ENCODE measurements at regions not wholly inside any gene's neighbourhood (a gene's known extent, or its start where the extent isn't known, plus 50 kb on each side); places are given as distances from the start of the nearest gene placed in this dataset.
"Not testable (repeated sequence)": the region's sequence is repeated elsewhere in the genome, so short reads cannot be mapped to it uniquely, and the experiment has no call there.

DNA sequence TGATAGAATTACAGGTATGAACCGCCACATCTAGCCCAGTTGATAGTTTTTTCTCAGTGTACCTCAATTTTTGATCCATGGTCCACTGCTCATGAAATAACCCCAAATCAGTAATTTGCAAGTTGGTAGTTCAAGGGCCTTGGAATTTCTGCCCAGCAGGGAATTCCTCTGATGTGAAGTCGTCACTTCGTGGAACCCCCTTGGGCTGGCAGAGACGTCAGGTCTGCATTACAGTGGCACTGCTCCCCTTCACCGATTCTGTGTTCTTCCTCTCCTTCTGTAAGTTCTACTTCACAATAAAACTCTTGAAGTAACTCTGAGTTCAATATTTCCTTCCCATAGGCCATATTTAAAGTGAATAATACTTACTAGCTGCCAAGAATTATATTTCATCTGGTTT is 881.0 kb downstream of the OTOL1 start:
- FAIRE-seq (no peak), DNase-seq (ENCODE audit: low spot score) (no peak)

DNA sequence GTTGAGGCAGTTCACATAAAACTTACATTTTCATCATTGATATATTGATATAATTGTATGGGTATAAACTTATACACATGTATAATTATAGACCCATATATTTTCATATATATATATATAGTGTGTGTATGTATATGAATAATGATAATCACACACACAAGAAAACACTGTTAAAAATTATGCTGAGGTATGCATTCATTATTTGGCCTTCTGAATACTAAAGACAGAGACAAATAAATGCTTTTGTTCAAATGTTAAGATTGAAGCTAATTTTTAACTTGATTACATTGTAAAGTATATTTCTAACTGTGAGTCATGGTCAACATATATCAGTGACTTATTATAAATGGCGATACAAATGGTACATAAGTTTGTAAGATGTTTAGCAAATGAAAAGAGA is 888.8 kb downstream of the OTOL1 start:
- no peak for FAIRE-seq
- no peak for DNase-seq (ENCODE audit: low spot score)

DNA sequence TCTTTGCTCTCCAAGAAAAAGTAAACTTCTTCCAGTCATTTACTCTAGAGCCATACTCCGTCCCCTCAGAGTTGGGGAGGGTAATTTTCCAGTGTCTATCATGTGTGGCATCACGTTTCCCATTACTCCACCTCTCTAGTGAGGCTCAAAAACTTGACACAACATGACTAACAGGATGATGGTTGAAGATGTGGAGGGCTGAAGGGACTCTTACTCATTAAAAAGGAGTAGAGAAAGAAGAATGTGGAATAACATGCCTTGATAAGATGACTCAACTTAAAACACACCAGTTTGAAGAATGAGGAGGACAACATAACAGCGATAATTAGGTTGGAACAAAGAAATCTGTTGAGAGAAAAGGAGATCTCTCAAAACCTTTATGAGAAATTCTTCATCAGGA is 894.3 kb downstream of the OTOL1 start:
- peak; percentile 26 for DNase-seq (ENCODE audit: low spot score)
- FAIRE-seq = no peak

DNA sequence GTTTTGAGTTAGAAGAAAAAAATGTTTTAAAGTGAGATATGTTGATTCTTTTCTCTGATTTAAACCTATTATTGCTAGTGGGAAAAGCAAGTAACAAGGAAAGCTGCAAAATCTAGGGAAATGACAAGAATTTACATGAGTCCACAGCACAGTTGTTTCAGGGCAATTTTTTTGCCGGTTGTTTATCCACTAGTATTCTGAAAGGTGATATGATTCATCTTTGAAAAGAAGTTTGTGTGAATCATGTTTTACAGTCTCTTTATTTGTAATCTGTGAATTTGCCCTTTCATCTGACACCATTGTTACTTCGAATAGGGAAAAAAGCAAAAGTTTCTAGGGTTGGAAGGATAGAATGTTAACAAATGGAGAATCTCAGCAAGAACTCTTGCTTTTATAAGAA is 894.7 kb downstream of the OTOL1 start:
- DNase-seq (ENCODE audit: low spot score) (peak; percentile 5), FAIRE-seq (no peak)

DNA sequence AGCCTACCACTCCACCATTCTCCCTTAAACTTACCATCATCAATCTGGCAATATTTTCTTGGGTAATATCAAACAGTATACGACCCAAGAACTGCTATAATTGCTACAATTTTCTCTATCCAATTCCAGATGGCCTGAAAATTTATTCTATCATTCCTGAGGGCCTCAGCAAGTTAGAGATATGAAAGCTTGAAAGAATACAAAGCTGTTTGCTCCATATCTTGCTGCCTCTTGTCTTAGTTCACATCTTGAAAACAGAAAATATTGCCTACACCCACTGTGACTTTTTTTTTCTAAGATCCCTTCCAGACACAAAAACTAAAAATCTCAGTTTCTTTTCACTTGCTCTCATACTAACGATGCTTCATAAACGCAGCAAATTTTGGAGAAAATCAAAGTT is 898.9 kb downstream of the OTOL1 start:
- no peak for DNase-seq (ENCODE audit: low spot score)
- FAIRE-seq = no peak

DNA sequence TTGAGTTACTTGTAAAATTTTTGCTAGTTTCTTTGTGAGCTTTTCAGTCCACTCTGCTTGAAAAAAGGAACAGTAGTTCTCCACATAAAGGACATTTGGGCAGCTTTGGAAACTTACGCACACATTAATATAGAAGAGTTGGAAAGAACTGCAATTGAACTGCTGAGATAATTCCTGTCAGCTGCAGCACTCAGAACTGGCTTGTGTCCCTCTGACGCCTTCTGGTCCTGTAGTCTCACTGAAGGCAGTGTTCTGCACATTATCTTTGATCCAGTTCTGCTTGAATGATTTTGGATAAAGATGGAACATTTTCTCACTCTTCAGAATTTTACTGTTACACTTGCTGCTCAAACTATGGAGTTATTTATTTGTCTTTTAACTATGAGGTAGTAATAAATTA is 901.9 kb downstream of the OTOL1 start:
- FAIRE-seq = no peak
- no peak for DNase-seq (ENCODE audit: low spot score)

DNA sequence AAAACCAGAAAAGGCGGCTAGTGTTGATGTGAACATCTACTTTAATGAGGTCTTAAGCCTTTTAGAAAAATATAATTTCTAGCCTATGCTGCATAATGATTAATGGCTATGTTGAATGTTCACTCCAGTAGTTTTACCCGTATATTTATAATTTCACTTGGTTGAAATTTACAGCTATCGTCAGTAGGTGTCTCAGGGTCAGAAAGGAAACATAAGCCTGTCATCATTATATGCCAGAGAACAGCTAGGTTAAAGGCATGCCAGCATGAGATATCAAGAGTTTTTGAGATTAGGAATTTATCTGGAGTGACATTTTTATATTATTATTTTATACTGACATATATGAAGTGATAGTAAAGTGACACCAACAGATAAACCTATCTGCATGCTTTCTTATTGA is 904.1 kb downstream of the OTOL1 start:
- no peak for DNase-seq (ENCODE audit: low spot score)
- no peak for FAIRE-seq

DNA sequence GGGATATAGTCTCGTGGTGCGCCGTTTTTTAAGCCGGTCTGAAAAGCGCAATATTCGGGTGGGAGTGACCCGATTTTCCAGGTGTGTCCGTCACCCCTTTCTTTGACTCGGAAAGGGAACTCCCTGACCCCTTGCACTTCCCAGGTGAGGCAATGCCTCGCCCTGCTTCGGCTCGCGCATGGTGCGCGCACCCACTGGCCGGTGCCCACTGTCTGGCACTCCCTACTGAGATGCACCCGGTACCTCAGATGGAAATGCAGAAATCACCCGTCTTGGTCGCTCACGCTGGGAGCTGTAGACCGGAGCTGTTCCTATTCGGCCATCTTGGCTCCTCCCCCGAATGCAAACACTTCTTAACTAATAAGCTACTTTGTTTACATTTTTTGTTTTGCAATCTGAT is 914.9 kb downstream of the OTOL1 start:
- DNase-seq (ENCODE audit: low spot score); FAIRE-seq: not testable (repeated sequence)

DNA sequence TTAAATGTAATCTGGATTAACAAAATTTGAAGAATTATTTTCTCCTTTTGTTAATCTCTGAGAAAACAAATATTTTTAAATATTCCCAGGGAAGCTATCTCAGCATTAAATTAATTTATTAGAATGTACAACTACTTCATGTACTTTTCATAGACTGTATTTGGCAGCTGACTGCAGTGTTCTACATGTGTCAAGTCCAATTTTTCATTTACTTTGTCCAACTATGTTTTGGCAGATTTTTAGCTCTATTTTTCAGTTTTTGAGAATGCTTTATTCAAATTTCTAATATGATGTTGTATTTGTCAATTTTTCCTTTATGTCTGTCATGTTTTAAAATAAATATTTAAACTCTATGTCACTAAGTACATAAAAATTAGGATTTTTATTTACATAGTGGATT is 925.1 kb downstream of the OTOL1 start:
- DNase-seq (ENCODE audit: low spot score) = no peak
- no peak for FAIRE-seq

DNA sequence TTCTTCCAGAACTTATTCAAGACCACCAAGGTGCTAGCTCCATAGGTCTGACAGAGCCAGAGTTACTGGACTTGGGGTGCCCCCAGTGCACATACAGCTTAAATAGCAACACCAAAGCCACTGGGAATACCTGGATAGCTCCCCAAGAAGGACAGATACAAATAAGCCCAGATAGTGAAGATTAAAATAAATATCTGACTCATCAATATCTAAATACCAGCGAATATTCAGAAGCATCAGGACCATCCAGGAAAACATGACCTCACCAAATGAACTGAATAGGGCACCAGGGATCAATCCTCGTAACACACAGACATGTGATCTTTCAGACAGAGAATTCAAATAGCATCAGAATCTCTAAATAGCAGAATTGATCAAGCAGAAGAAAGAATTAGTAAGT is 931.6 kb downstream of the OTOL1 start:
- DNase-seq (ENCODE audit: low spot score) (no peak), FAIRE-seq (no peak)

DNA sequence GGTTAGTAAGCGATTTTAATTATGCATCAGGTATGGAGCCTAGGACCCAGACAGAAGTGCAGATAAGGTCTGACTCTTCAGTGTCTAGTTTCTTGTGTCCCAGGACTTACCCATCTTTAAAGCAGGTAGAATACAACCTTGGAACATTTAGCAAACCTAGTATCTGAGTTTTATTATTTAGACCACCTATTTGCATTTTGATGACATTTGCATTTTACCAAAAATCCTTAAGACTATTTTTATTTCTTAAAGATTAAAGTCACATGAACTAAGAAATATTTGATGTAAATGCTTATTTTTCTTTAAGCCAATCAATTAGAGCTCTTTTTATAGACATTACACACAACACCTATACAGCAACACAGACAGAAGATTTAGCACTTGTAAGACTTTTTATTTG is 939.1 kb downstream of the OTOL1 start:
- DNase-seq (ENCODE audit: low spot score) = no peak

DNA sequence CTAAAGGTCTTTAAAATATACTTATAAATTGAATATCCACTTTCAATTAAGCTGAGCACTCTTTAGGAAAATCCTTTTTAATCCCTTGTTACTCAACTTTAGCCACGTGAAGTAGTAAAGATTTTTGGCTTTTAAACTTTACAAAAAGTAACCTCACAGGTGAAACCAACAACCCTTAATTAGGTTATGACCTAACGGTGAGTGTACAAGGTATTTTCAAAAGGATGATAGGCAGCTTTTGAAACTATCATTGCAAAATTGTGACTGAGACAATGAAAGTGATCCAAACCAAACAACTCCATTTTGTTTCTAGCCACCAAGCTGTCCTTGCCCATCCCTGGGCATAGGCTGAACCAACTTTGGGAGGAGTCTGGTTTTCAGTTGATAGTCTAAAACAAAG is 940.2 kb downstream of the OTOL1 start:
- DNase-seq (ENCODE audit: low spot score) (no peak), FAIRE-seq (no peak)

More for the DNA sequence above, 939.1 kb downstream of the OTOL1 start:
- FAIRE-seq = no peak

DNA sequence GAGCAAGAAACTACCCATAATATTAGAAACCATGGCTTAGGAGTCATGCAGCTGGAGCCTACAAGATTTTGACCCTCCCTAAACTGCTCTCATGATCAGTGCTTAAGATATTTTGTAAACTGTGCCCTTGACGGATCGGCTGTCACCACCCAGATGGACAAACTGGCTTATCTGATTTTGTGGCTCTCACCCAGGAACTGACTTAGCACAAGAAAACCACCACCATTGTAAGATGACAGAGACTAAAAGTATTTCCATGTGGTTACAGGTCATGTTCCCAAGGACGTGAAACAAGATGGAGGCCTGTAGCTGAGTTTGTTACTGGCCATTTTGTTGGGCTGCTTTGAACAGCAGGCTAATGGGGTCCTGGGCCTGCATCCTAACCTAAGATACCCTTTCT is 940.9 kb downstream of the OTOL1 start:
- FAIRE-seq = no peak

DNA sequence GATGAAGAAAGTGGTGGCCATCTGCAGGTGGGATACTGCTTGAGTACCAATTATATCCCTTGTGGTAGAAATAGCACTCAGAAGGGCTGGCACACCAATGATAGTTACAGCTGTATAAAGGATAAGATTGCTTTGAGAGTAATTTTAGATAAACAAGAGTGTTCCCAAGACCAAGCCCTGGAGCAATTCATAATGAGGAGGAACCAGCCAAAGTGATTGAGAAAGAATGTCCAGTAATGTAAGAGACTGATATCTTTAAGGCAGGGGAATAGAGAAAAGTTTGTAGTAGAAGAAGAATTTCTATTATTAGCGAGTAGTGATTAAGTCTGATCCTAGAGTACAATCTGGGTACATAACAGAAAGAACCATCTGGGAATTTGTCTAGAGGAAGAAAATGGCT is 945.1 kb downstream of the OTOL1 start:
- DNase-seq (ENCODE audit: low spot score) (no peak), FAIRE-seq (no peak)

More for the DNA sequence above, 940.9 kb downstream of the OTOL1 start:
- DNase-seq (ENCODE audit: low spot score) = peak; percentile 1

DNA sequence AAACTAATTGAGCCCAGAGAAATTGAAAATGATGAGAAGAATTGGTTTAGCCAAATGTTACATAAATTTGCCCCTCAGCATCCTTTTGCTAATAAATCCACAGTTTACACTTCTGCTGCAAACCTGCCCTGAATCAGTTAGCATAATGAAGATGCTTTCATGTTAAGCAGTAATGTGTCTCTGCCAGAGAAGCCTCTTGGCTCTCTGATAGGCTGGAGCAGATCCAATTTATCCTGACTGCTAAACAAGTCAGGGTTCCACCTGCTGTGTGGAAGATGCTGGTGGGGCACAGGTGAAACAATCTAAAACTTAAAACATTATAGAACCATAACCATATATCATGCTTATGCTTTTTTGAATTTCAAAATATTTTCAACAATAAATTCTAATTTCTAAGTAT is 946.8 kb downstream of the OTOL1 start:
- no peak for DNase-seq (ENCODE audit: low spot score)

DNA sequence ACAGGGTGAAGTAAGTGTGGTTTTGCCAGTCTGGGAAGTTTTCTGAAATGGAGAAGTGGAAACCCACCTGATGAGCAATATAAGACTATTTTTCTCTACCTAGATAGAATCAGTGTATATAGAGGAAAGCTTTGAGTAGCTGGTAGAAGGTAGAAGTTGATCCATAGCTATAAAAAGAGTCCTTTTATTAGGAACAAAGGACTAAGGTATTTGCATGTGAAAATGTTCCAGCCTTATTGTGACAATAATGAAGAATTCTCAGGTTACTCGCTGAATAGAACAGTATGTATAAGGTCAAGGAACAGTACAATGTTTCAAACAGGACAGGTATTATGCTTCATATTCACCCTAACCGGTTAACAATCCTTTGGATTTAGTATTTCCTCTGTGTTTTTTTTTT is 972.2 kb downstream of the OTOL1 start:
- DNase-seq (ENCODE audit: low spot score) (no peak), FAIRE-seq (no peak)

More for the DNA sequence above, 946.8 kb downstream of the OTOL1 start:
- no peak for FAIRE-seq

DNA sequence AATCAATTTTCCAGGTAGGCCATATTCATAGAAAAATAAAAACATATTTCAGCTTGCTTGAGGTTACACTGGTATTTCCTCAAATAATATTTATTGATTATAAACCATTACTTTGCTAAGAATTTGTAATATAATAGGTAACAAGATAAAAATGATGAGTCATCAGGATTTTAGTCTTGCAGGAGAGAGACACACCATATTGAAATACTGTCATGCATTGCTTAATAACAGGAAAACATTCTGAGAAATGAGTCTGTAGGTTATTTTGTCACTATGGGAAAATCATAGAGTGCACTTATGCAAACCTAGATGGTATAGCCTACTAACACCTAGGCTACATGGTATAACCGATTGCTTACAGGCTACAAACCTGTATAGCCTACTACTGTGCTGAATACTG is 990.5 kb downstream of the OTOL1 start:
- FAIRE-seq = no peak
- DNase-seq (ENCODE audit: low spot score) = no peak

DNA sequence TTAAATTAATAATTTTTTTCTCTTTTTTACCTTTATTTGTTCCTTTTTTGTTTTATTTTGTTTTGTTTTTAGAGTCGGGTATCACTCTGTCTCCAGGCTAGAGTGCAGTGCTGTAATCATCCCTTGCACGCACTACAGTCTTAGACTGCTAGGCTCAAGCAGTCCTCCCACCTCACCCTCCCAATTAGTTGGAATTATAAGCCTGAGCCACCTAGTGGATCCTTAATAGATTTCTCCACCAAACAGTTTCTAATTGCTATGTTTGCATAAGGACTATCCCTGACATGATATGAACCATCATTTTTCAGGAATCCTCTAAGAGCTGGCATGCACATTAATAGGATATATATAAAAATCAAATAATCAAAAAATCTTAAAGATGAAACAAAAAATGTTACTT is 993.2 kb downstream of the OTOL1 start:
- FAIRE-seq = no peak
- DNase-seq (ENCODE audit: low spot score) = no peak

DNA sequence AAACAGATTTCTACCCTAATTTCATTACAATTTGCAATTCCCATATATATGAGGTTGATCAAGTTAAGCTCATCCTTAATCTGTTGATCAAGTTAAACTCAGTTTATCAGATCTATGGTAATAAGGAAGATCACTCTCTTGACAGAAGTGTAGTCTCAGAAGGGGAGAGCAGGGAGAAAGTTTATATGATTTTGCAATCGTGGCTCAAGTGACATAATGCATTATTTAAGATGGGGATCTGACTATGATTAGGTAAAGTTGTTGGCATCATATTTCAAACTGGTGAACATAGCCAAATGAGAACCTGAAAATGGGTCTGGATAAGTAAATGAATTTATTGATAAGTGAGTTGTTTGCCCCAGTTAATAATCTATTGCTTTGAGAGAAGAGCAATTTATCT is 995.3 kb downstream of the OTOL1 start:
- DNase-seq (ENCODE audit: low spot score) (no peak), FAIRE-seq (no peak)

DNA sequence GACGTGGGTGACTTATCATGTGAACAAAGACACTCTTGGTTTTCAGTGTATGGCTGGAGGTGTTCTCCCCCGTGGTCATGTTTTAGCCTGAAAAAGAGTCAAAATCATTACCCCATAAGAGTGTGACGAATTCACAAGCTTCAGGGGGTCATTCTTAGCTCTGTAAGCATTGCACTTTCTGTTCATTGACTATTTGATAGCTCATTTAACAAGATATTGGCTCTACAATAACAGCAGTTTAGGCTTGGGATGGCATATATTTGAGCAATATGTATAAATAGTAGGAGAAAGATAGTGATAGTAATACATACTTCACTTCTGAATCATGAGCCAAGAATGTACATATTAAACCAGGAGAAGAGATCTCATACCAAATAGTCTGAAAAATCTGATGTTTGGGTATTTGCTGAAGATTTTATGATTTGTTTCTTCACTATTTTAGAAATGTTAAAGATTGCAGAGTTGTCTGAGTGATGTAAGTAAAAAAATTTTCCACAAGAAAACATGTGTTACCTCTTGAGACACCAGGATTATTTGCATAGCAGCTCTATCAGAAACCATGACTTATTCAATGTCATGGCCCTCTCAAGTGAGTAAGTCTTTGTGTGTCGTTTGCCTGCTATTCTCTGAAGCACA is 996.0 kb downstream of the OTOL1 start:
- FAIRE-seq (no peak), DNase-seq (ENCODE audit: low spot score) (no peak)

DNA sequence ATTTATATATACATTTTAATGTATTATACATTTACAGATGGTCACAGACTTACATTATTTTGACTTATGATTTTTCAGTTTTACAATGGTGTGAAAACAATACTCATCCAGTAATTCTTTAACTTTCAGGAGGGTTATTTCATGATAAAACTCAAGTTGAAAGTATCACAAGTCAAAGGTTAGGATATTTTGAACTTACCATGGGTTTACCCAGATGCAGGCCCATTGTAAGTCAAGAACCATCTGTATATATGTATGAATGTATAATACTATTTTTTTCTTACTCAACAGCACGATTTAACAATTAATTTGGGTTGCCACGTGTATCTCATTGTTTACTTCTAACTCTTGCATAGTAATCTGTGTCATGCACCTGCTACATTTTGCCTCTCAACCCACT is 1002.0 kb downstream of the OTOL1 start:
- DNase-seq (ENCODE audit: low spot score) = no peak
- FAIRE-seq = no peak

DNA sequence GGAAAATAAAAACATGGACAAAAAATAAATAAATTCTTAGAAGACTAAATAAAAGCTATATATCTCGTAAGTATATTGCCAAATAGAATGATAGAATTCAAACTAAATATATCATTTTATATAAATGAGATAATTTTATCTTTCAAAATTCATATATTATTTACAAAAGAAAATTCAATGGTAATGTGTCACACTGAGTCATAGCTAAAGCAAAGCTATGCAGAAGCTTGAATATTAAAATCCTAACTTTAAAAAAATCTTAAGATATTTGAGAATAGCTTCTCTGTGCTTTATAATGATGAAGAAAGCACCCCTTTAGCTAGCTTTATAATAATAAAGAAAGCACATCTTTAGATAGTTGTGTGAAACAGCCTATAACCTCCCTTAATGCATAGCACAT is 1010.8 kb downstream of the OTOL1 start:
- FAIRE-seq (no peak), DNase-seq (ENCODE audit: low spot score) (no peak)

DNA sequence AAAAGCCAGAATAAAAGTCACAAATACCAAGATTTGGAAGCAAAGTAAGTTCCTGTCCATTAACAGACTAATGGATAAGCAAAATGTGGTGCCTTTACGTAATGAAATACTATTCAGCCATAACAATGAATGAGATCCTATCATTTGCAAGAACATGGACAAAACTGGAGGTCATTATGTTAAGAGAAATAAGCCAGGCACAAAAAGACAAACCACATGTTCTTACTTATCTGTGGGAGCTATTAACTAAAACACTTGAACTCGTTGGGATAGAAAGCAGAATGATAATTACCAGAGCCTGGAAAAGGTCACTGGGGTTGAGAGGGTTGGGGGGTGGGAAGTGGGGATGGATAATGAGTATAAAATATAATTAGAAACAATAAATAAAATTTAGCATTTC is 1015.9 kb downstream of the OTOL1 start:
- no peak for DNase-seq (ENCODE audit: low spot score)
- FAIRE-seq = no peak

DNA sequence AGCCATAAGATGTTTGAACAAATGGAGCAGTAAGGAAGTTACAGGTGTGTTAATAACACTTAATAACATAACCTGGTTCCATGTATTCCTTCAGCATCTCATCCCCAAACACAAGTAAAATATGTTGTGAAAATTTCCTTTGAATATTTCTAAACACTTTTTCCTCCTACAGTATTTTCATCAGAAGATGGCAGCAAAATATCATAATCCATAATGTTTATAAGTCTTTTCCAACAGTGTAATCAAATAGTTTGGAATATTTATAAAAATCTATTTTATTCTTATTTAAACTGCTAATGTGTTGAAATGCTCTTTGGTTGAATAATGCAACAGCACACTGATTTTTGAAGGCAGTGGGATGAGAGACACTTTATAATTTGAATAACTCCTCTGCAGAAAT is 1020.5 kb downstream of the OTOL1 start:
- no peak for FAIRE-seq

More for the DNA sequence above, 1020.5 kb downstream of the OTOL1 start:
- DNase-seq (ENCODE audit: low spot score) = no peak

Measured in urothelium cell line (cell line).